Naive thymus-derived CD4-positive, alpha-beta T cell (primary cell): ENCODE measurements at regions not wholly inside any gene's neighbourhood (a gene's known extent, or its start where the extent isn't known, plus 50 kb on each side); places are given as distances from the start of the nearest gene placed in this dataset.

Source experiments
- ATAC-seq: fragments of 150-1000 bp; cut with Tn5 transposase; 2 replicates; pipeline ENCODE4 v1.10.0; 2021; ENCODE audit warnings: mild to moderate bottlenecking, moderate library complexity
- CTCF ChIA-PET: fragments of 350-600 bp; sonication (Branson Sonifier 250); formaldehyde crosslinking; loops from one replicate; lab custom pipeline; 2021; ENCODE audit warnings: antibody characterized with exemption; lab: Charles Lee
- POLR2A ChIA-PET: fragments of 350-600 bp; sonication (Branson Sonifier 250); formaldehyde crosslinking; loops from one replicate; lab custom pipeline; 2021; ENCODE audit warnings: antibody characterized with exemption, inconsistent platforms; lab: Charles Lee
- DNase-seq, 9 donors: peaks; one replicate each; pipeline versions ENCODE4 v3.0.0 to v3.0.0-alpha.2; 2020 to 2022; ENCODE audit warnings: mixed read lengths in 1 of 9
- H3K27ac ChIP-seq: one replicate; pipeline ENCODE4 v1.7.0; 2013; ENCODE audit warnings: mild to moderate bottlenecking, low read depth, low read length, moderate library complexity
- H3K27me3 ChIP-seq, 2 donors: one replicate each; pipeline ENCODE4 v1.7.0; 2013; ENCODE audit warnings: low read length in 2 of 2, mild to moderate bottlenecking in 2 of 2, moderate library complexity in 2 of 2; ENCODE audit not compliant: control insufficient read depth in 2 of 2, insufficient read depth in 2 of 2
- H3K36me3 ChIP-seq, 3 experiments: 1 replicate in 2 of 3; 2 replicates in 1 of 3; pipeline ENCODE4 v1.7.0; 2013; ENCODE audit warnings: low read length in 3 of 3, mild to moderate bottlenecking in 3 of 3, moderate library complexity in 1 of 3; ENCODE audit not compliant: insufficient read depth in 3 of 3, control insufficient read depth in 2 of 3
- H3K4me1 ChIP-seq, 2 donors: one replicate each; pipeline ENCODE4 v1.7.0; 2013; ENCODE audit warnings: low read length in 2 of 2, mild to moderate bottlenecking in 2 of 2, moderate library complexity in 1 of 2; ENCODE audit not compliant: control insufficient read depth in 2 of 2, insufficient read depth in 2 of 2
- H3K4me3 ChIP-seq: 2 replicates; pipeline ENCODE4 v1.7.0; 2013; ENCODE audit warnings: mild to moderate bottlenecking, low read length
- H3K9me3 ChIP-seq, 3 experiments: 1 replicate in 2 of 3; 2 replicates in 1 of 3; pipeline ENCODE4 v1.7.0; 2013; ENCODE audit warnings: low read length in 3 of 3; ENCODE audit not compliant: control insufficient read depth in 2 of 3
- H3K27ac Mint-ChIP-seq, 9 donors: one replicate each; pipeline ENCODE4 v1.8.0; 2020 to 2022; ENCODE audit warnings: mixed read lengths in 9 of 9, mild to moderate bottlenecking in 8 of 9, moderate library complexity in 5 of 9, inconsistent platforms in 2 of 9
- H3K27me3 Mint-ChIP-seq, 5 donors: one replicate each; pipeline ENCODE4 v1.8.0; 2021 to 2022; ENCODE audit warnings: mixed read lengths in 5 of 5, mild to moderate bottlenecking in 1 of 5
- H3K36me3 Mint-ChIP-seq, 5 donors: one replicate each; pipeline ENCODE4 v1.8.0; 2020 to 2022; ENCODE audit warnings: mixed read lengths in 5 of 5, mild to moderate bottlenecking in 3 of 5, inconsistent platforms in 1 of 5
- H3K4me1 Mint-ChIP-seq, 7 donors: one replicate each; pipeline ENCODE4 v1.8.0; 2020 to 2022; ENCODE audit warnings: mixed read lengths in 7 of 7, mild to moderate bottlenecking in 3 of 7, inconsistent platforms in 1 of 7
- H3K4me3 Mint-ChIP-seq, 10 donors: one replicate each; pipeline ENCODE4 v1.8.0; 2020 to 2022; ENCODE audit warnings: mild to moderate bottlenecking in 10 of 10, mixed read lengths in 10 of 10, moderate library complexity in 6 of 10, inconsistent platforms in 2 of 10
- H3K9me3 Mint-ChIP-seq, 11 donors: one replicate each; pipeline ENCODE4 v1.8.0; 2020 to 2022; ENCODE audit warnings: mixed read lengths in 11 of 11, mild to moderate bottlenecking in 4 of 11, inconsistent platforms in 1 of 11, moderate library complexity in 1 of 11
- intact Hi-C, 2 donors: fragments of 100-400 bp; cut with micrococcal nuclease; formaldehyde crosslinking; loops; one replicate each; pipeline ENCODE4 v1.15.1; 2023

DNA sequence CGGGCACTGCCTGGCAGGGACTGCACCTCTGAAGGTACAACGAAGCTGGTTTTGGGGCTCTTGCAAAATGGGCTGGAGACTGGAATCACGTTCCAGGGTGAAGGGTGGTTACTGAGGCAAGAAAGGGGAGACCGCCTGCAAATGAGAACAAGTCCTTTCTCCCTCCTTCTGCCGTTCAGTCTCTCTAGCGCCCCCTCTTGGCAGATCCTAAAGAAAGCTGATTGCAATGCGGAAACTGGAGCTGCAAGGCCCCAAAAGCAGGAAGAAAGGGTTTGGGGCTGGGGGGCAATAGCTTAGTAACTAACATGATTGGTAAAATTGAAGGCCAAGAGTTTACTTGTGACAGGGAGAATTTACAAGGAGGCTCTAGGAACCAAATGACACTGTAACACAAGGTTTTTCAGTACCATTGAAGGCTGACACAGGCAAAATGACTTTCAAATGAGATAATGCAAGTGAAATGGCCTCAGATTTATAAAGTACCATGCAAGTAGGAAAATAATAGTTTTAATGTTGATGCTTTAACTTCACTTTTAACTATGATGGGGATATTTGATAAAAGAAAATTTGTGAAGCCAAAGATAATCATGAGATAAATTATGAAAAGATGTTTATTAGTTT is 222.7 kb upstream of the HAND2 start:
- no peak overlapping the region for H3K27ac ChIP-seq
- no peaks in the 10 kb centered on the region for H3K27me3 ChIP-seq
- intact Hi-C loops: loop anchor here in 1 of 2 donors (1.0 kb wide), 1 partner anchor 247 kb away; no protein-coding TSS in a partner anchor
- H3K27me3 Mint-ChIP-seq: peaks cover 0 to 11% (median 0%) of the 10 kb centered on the region in 5 donors
- no peaks in the 10 kb centered on the region for H3K36me3 Mint-ChIP-seq
- H3K4me1 ChIP-seq: no peaks in the 10 kb centered on the region
- no peaks in the 10 kb centered on the region for H3K9me3 ChIP-seq
- ChIA-PET CTCF (no interaction called here), POLR2A (no interaction called here)
- no peak overlapping the region for H3K4me3 Mint-ChIP-seq
- DNase-seq (peak in 2 of 9 donors; percentile 1 to 31), ATAC-seq (no peak)
- no peak overlapping the region for H3K27ac Mint-ChIP-seq
- no peak overlapping the region for H3K4me3 ChIP-seq
- no peaks in the 10 kb centered on the region for H3K4me1 Mint-ChIP-seq
- peaks cover 0 to 2% (median 0%) of the 10 kb centered on the region in 11 donors for H3K9me3 Mint-ChIP-seq
- H3K36me3 ChIP-seq: no peaks in the 10 kb centered on the region

DNA sequence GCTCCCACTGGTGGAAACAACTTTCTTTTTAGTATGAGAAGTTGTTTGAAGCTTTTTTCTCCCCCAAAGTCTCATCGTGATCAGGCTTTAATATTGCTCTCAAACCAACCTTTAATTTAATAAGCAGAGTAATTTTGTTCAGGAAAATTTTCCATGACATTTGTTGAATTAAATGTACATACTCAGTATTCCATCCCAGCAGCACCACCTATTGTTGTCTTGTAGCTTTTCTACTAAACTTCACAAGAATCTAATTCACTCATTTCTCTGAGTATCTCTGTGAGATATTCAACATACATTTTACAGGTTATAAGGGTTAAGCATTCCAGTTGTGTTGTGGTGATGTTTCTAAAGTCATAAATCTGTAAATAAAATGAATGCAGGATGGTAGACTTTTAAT is 218.3 kb upstream of the HAND2 start:
- Histone ChIP-seq H3K4me1 (no peaks in the 10 kb centered on the region), H3K4me3 (no peak overlapping the region), H3K9me3 (no peaks in the 10 kb centered on the region), H3K36me3 (no peaks in the 10 kb centered on the region), H3K27ac (no peak overlapping the region), H3K27me3 (no peaks in the 10 kb centered on the region)
- H3K27ac Mint-ChIP-seq: no peak overlapping the region
- no peak for ATAC-seq
- DNase-seq: no peak
- H3K4me1 Mint-ChIP-seq: no peaks in the 10 kb centered on the region
- peaks cover 0 to 11% (median 5%) of the 10 kb centered on the region in 5 donors for H3K27me3 Mint-ChIP-seq
- no peaks in the 10 kb centered on the region for H3K36me3 Mint-ChIP-seq
- intact Hi-C loops: no loop called here
- H3K4me3 Mint-ChIP-seq: no peak overlapping the region
- ChIA-PET POLR2A (no interaction called here), CTCF (no interaction called here)
- peaks cover 0 to 2% (median 0%) of the 10 kb centered on the region in 11 donors for H3K9me3 Mint-ChIP-seq

DNA sequence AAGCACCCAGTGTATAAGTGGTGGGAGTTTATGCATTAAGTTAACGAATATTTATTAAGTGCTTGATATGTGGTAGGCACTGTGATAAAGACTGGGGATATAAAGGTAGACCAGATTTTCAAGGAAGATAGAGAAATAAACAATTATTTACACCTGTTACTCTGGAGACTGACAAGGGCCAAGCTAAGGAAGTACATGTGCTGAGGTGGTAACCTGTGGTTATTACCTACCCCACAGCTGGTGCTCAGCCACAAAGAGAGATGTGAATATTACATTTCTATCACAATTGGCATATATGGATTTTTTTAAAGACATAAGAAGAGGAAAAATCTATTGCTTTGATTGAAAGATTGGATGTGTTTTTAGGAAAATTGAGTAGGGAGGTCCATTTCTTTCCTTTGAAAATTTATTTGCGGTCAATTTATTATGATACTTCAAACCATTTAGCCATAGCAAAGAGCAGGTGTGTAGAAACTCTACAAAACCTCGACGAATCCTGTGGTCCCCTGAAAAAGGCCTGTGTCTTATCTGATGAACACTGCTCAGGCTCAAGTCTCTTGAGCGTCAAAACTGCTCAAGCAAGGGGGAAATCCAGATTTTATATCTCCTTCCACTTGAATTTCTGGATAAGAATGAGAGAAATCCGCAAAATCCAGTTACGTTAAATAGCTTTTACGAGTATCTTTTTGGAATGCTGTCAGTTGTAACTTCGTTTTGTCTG is 217.7 kb upstream of the HAND2 start:
- intact Hi-C loops: no loop called here
- no peak for DNase-seq
- H3K4me1 ChIP-seq: no peaks in the 10 kb centered on the region
- POLR2A ChIA-PET: no interaction called here
- H3K27me3 Mint-ChIP-seq: peaks cover 0 to 11% (median 5%) of the 10 kb centered on the region in 5 donors
- no peak overlapping the region for H3K4me3 ChIP-seq
- H3K36me3 Mint-ChIP-seq: no peaks in the 10 kb centered on the region
- ATAC-seq: no peak
- H3K36me3 ChIP-seq: no peaks in the 10 kb centered on the region
- CTCF ChIA-PET: no interaction called here
- H3K4me1 Mint-ChIP-seq: no peaks in the 10 kb centered on the region
- H3K27me3 ChIP-seq: no peaks in the 10 kb centered on the region
- no peak overlapping the region for H3K4me3 Mint-ChIP-seq
- H3K27ac ChIP-seq: no peak overlapping the region
- no peak overlapping the region for H3K27ac Mint-ChIP-seq
- peaks cover 0 to 5% (median 0%) of the 10 kb centered on the region in 11 donors for H3K9me3 Mint-ChIP-seq
- H3K9me3 ChIP-seq: no peaks in the 10 kb centered on the region

DNA sequence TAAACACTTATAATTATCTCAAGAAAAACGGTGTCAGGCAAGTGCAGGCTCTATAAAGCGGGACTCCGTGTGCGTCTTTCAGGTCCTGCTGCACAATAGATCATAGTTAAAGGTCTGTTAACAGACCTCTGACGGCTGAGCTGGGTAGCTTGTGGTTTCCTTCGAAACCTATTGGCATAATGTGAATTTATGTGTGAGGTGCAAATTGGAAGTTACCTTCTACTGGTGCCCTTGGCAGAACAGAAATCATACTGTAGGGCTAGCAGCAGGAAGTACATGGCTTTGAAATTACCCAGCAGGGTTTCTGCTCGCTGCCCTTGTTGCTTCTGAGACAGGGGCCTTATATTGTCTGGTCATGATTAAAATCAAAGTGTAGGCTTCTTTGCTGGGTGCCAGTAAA is 216.4 kb upstream of the HAND2 start:
- POLR2A ChIA-PET: no interaction called here
- Mint-ChIP-seq H3K27ac (no peak overlapping the region), H3K36me3 (no peaks in the 10 kb centered on the region), H3K9me3 (peaks cover 0 to 6% (median 0%) of the 10 kb centered on the region in 11 donors), H3K27me3 (peaks cover 0 to 11% (median 5%) of the 10 kb centered on the region in 5 donors), H3K4me1 (no peaks in the 10 kb centered on the region), H3K4me3 (no peak overlapping the region)
- ATAC-seq (no peak), DNase-seq (no peak)
- no peaks in the 10 kb centered on the region for H3K4me1 ChIP-seq
- intact Hi-C loops: no loop called here
- H3K27me3 ChIP-seq: no peaks in the 10 kb centered on the region
- H3K27ac ChIP-seq: no peak overlapping the region
- H3K9me3 ChIP-seq: no peaks in the 10 kb centered on the region
- no peak overlapping the region for H3K4me3 ChIP-seq
- no peaks in the 10 kb centered on the region for H3K36me3 ChIP-seq
- CTCF ChIA-PET: no interaction called here

DNA sequence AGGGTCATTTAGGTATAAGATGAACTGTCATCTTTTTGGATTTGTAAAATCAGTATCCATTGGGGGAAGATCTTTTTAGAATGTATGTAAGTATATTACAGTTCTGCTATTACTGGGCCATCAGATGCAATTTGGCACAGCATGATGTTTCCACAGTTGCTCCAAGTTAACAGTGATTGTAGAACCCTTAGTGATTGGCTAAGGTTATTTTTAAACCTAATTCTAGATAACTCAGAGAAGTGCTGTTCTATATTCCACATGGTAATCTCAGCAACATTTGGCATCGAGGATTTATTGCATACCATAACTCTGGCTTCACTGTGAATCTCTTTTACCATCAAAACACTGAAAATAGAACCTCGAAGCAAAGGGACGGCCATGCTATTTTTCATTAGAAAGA is 215.7 kb upstream of the HAND2 start:
- H3K4me3 ChIP-seq: no peak overlapping the region
- no peaks in the 10 kb centered on the region for H3K27me3 ChIP-seq
- Mint-ChIP-seq H3K4me3 (no peak overlapping the region), H3K4me1 (no peaks in the 10 kb centered on the region), H3K9me3 (peaks cover 0 to 6% (median 0%) of the 10 kb centered on the region in 11 donors), H3K27me3 (peaks cover 0 to 11% (median 5%) of the 10 kb centered on the region in 5 donors), H3K27ac (no peak overlapping the region), H3K36me3 (no peaks in the 10 kb centered on the region)
- ChIA-PET CTCF (no interaction called here), POLR2A (no interaction called here)
- ATAC-seq: no peak
- intact Hi-C loops: no loop called here
- DNase-seq: no peak
- no peaks in the 10 kb centered on the region for H3K9me3 ChIP-seq
- H3K4me1 ChIP-seq: no peaks in the 10 kb centered on the region
- H3K27ac ChIP-seq: no peak overlapping the region
- no peaks in the 10 kb centered on the region for H3K36me3 ChIP-seq

DNA sequence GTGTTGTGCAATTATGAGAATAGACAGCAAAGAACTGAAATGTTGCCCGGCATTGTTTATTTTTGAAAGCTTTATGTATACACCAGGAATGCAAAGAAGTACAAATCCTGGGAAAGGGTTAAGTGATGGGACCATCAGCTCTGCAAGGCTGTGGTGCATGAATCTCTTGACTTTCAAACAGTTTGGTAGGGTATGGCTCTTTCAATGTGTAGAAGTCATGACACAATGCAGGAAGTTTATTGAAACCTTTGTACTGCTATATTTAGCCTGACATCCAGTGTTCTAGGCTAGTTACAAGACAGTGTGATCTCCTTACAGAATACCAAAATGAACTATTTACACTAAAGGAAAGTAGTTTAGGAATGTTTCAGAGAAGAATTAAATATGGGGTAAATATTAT is 206.8 kb upstream of the HAND2 start:
- H3K4me3 Mint-ChIP-seq: no peak overlapping the region
- Histone ChIP-seq H3K4me1 (no peaks in the 10 kb centered on the region), H3K27me3 (no peaks in the 10 kb centered on the region), H3K27ac (no peak overlapping the region), H3K4me3 (no peak overlapping the region), H3K36me3 (no peaks in the 10 kb centered on the region), H3K9me3 (no peaks in the 10 kb centered on the region)
- ChIA-PET CTCF (no interaction called here), POLR2A (no interaction called here)
- H3K4me1 Mint-ChIP-seq: no peaks in the 10 kb centered on the region
- no peak overlapping the region for H3K27ac Mint-ChIP-seq
- H3K27me3 Mint-ChIP-seq: peaks cover 0 to 4% (median 0%) of the 10 kb centered on the region in 5 donors
- peaks cover 0 to 12% (median 4%) of the 10 kb centered on the region in 11 donors for H3K9me3 Mint-ChIP-seq
- intact Hi-C loops: no loop called here
- ATAC-seq (no peak), DNase-seq (no peak)
- no peaks in the 10 kb centered on the region for H3K36me3 Mint-ChIP-seq

DNA sequence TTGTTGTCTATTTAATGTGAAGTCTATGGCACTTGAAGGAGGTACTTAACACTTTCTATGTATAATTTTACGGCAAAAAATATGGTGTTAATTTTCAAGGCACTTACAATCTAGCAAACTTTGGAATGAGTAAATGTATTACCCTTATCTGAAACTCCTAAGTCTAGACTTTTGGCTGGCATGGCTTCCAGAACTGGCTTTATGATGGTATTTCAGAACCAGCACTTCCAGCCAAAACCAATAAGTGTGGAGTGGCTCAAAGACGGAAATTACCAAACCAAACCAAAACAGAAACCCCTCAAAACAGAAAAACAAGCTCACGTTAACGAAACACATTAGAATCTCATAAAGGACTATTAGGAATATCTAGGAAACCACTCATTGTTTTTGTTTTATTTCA is 205.6 kb upstream of the HAND2 start:
- peaks cover 0 to 12% (median 4%) of the 10 kb centered on the region in 11 donors for H3K9me3 Mint-ChIP-seq
- no peaks in the 10 kb centered on the region for H3K4me1 Mint-ChIP-seq
- Histone ChIP-seq H3K4me3 (no peak overlapping the region), H3K4me1 (no peaks in the 10 kb centered on the region), H3K36me3 (no peaks in the 10 kb centered on the region), H3K27ac (no peak overlapping the region), H3K9me3 (no peaks in the 10 kb centered on the region), H3K27me3 (no peaks in the 10 kb centered on the region)
- ChIA-PET POLR2A (no interaction called here), CTCF (no interaction called here)
- intact Hi-C loops: no loop called here
- no peak for DNase-seq
- no peaks in the 10 kb centered on the region for H3K36me3 Mint-ChIP-seq
- H3K27me3 Mint-ChIP-seq: peaks cover 0 to 4% (median 0%) of the 10 kb centered on the region in 5 donors
- no peak overlapping the region for H3K4me3 Mint-ChIP-seq
- no peak for ATAC-seq
- no peak overlapping the region for H3K27ac Mint-ChIP-seq
